GM19035 (cell line): ENCODE measurements at regions not wholly inside any gene's neighbourhood (a gene's known extent, or its start where the extent isn't known, plus 50 kb on each side); places are given as distances from the start of the nearest gene placed in this dataset.
"Not testable (repeated sequence)": the region's sequence is repeated elsewhere in the genome, so short reads cannot be mapped to it uniquely, and the experiment has no call there.

Experiments
- ATAC-seq: cut with Tn5 transposase; IDR thresholded peaks from one replicate; pipeline ENCODE4 v1.9.1; 2021; ENCODE audit not compliant: unreplicated experiment

GRCh38 chr2:2649109-2650072 is 318.3 kb upstream of the MYT1L start:
- ATAC-seq, result no peak

- no peak for ATAC-seq
These were observed 317.0 kb upstream of the MYT1L start for GRCh38 chr2:2648094-2648493.

GRCh38 chr2:2647141-2647541 is 316.1 kb upstream of the MYT1L start:
- no peak for ATAC-seq

GRCh38 chr2:2646433-2647051 is 315.5 kb upstream of the MYT1L start:
- ATAC-seq, result no peak

- ATAC-seq, result no peak
These were observed 314.2 kb upstream of the MYT1L start for GRCh38 chr2:2645162-2645855.

GRCh38 chr2:2644751-2645150 is 313.7 kb upstream of the MYT1L start:
- ATAC-seq, result not testable (repeated sequence)

- ATAC-seq, result no peak
These were observed 313.0 kb upstream of the MYT1L start for GRCh38 chr2:2644040-2644439.

GRCh38 chr2:2642906-2643890 is 312.1 kb upstream of the MYT1L start:
- no peak for ATAC-seq

- ATAC-seq, result no peak
These were observed 310.7 kb upstream of the MYT1L start for GRCh38 chr2:2641541-2642410.

GRCh38 chr2:2640818-2641217 is 309.7 kb upstream of the MYT1L start:
- no peak for ATAC-seq

GRCh38 chr2:2640371-2640770 is 309.3 kb upstream of the MYT1L start:
- no peak for ATAC-seq

GRCh38 chr2:2639251-2640139 is 308.4 kb upstream of the MYT1L start:
- ATAC-seq, result no peak

- ATAC-seq, result no peak
These were observed 307.6 kb upstream of the MYT1L start for GRCh38 chr2:2638547-2639220.

GRCh38 chr2:2636813-2637212 is 305.7 kb upstream of the MYT1L start:
- ATAC-seq, result no peak

GRCh38 chr2:2635025-2635528 is 304.0 kb upstream of the MYT1L start:
- no peak for ATAC-seq

- no peak for ATAC-seq
These were observed 301.9 kb upstream of the MYT1L start for GRCh38 chr2:2633017-2633416.

- ATAC-seq, result no peak
These were observed 292.9 kb upstream of the MYT1L start for GRCh38 chr2:2623939-2624338.

- no peak for ATAC-seq
These were observed 290.8 kb upstream of the MYT1L start for GRCh38 chr2:2621855-2622254.
